Thyroid gland (tissue), 4 donors: ENCODE measurements at regions not wholly inside any gene's neighbourhood (a gene's known extent, or its start where the extent isn't known, plus 50 kb on each side); places are given as distances from the start of the nearest gene placed in this dataset.

ENCODE experiments used
- POLR2A ChIP-seq, 2 donors: fragments of 450-650 bp; IDR thresholded peaks; one replicate each; pipeline ENCODE4 v1.6.1; 2017; ENCODE audit warnings: antibody characterized with exemption in 2 of 2, mild to moderate bottlenecking in 2 of 2, moderate library complexity in 1 of 2
- TF ChIP-seq, protein P1 (sequence below), 6 experiments: fragments of 200-600 bp in 3 of 6; fragments of 450-650 bp in 3 of 6; sonication (generic) in 3 of 6; IDR thresholded peaks; one replicate each; pipeline ENCODE4 v1.5.1; 2016 to 2019; ENCODE audit warnings: antibody characterized with exemption in 6 of 6, mild to moderate bottlenecking in 2 of 6, inconsistent platforms in 1 of 6, moderate library complexity in 1 of 6

DNA sequence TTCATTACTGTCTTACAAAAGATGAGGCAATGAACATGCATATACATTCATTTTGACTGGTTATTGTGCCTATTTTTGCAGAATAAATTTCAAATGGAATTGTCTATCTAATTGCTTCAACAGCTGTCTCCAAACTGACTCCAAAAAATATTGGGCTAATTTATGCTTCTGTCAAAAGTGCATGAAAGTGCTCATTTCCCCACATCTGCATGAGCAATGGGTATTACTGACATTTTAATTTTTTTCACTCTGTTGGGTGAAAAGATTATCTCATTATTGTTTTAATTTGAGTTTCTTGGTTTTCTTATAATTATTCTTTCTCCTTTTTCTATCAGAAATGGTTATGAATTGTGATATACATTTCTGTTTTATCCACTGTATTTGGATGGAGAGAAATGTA, 404.2 kb downstream of the QKI start:
- TF ChIP-seq POLR2A (IDR thresholded peaks at IDR 0.05) = no peak
- TF ChIP-seq, protein P1, sequence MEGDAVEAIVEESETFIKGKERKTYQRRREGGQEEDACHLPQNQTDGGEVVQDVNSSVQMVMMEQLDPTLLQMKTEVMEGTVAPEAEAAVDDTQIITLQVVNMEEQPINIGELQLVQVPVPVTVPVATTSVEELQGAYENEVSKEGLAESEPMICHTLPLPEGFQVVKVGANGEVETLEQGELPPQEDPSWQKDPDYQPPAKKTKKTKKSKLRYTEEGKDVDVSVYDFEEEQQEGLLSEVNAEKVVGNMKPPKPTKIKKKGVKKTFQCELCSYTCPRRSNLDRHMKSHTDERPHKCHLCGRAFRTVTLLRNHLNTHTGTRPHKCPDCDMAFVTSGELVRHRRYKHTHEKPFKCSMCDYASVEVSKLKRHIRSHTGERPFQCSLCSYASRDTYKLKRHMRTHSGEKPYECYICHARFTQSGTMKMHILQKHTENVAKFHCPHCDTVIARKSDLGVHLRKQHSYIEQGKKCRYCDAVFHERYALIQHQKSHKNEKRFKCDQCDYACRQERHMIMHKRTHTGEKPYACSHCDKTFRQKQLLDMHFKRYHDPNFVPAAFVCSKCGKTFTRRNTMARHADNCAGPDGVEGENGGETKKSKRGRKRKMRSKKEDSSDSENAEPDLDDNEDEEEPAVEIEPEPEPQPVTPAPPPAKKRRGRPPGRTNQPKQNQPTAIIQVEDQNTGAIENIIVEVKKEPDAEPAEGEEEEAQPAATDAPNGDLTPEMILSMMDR (IDR thresholded peaks at IDR 0.05) = no peak
